WTC11 (cell line): ENCODE measurements at regions not wholly inside any gene's neighbourhood (a gene's known extent, or its start where the extent isn't known, plus 50 kb on each side); places are given as distances from the start of the nearest gene placed in this dataset.

Experiments used
- ATAC-seq: fragments of 200-7000 bp; cut with Tn5 transposase; 2 replicates; pipeline ENCODE4 v1.10.0; 2021; ENCODE audit warnings: mild to moderate bottlenecking, moderate library complexity
- CTCF ChIA-PET: fragments of 300-600 bp; sonication (Branson Sonifier 250); formaldehyde crosslinking; loops from one replicate; lab custom pipeline; 2021; ENCODE audit warnings: antibody characterized with exemption; lab: Charles Lee
- POLR2A ChIA-PET: fragments of 350-600 bp; sonication (Branson Sonifier 250); formaldehyde crosslinking; loops from one replicate; lab custom pipeline; 2021; ENCODE audit warnings: antibody characterized with exemption; lab: Charles Lee
- DNase-seq: peaks from one replicate; pipeline ENCODE4 v3.0.0; 2021; ENCODE audit warnings: low spot score
- H3K27ac Mint-ChIP-seq: 2 replicates; pipeline ENCODE4 v1.8.0; 2021; ENCODE audit warnings: mixed read lengths
- H3K27me3 Mint-ChIP-seq: 2 replicates; pipeline ENCODE4 v1.8.0; 2021; ENCODE audit warnings: low read depth, mild to moderate bottlenecking, moderate library complexity, mixed read lengths
- H3K36me3 Mint-ChIP-seq: 2 replicates; pipeline ENCODE4 v1.8.0; 2021; ENCODE audit warnings: mixed read lengths
- H3K4me1 Mint-ChIP-seq: 2 replicates; pipeline ENCODE4 v1.8.0; 2022; ENCODE audit warnings: mixed read lengths
- H3K4me3 Mint-ChIP-seq: 2 replicates; pipeline ENCODE4 v1.8.0; 2021; ENCODE audit warnings: mild to moderate bottlenecking, moderate library complexity, mixed read lengths
- H3K9me3 Mint-ChIP-seq: 2 replicates; pipeline ENCODE4 v1.8.0; 2021; ENCODE audit warnings: mixed read lengths
- MYBL2 ChIP-seq: sonication (generic); formaldehyde crosslinking; IDR thresholded peaks from 2 replicates; pipeline ENCODE4 v1.8.1; 2023; ENCODE audit warnings: mild to moderate bottlenecking, moderate library complexity, missing genetic modification reagents
- NR3C1 ChIP-seq: sonication (generic); formaldehyde crosslinking; conservative IDR thresholded peaks from 2 replicates; pipeline ENCODE4 v1.8.1; 2023; ENCODE audit warnings: low read depth, mild to moderate bottlenecking, missing genetic modification reagents
- RELA ChIP-seq: sonication (generic); formaldehyde crosslinking; IDR thresholded peaks from 2 replicates; pipeline ENCODE4 v1.8.1; 2022; ENCODE audit warnings: missing genetic modification reagents, mild to moderate bottlenecking, borderline replicate concordance
- SMAD3 ChIP-seq: sonication (generic); formaldehyde crosslinking; IDR thresholded peaks from 2 replicates; pipeline ENCODE4 v1.8.0; 2022; ENCODE audit warnings: missing genetic modification reagents, mild to moderate bottlenecking, borderline replicate concordance
- ZNF317 ChIP-seq: sonication (generic); formaldehyde crosslinking; IDR thresholded peaks from 2 replicates; pipeline ENCODE4 v1.8.1; 2023; ENCODE audit warnings: low read depth, mild to moderate bottlenecking, moderate library complexity, missing genetic modification reagents, borderline replicate concordance
- ZNF416 ChIP-seq: fragments of 250-450 bp; sonication (Bioruptor Pico); IDR thresholded peaks from 2 replicates; pipeline ENCODE4 v1.9.0; 2021; ENCODE audit warnings: mild to moderate bottlenecking, inconsistent platforms
- TF ChIP-seq, protein P1 (sequence below): sonication (generic); formaldehyde crosslinking; IDR thresholded peaks from 2 replicates; pipeline ENCODE4 v1.8.1; 2022; ENCODE audit warnings: mild to moderate bottlenecking, moderate library complexity, missing genetic modification reagents
- TF ChIP-seq, protein P2 (sequence below): sonication (generic); formaldehyde crosslinking; IDR thresholded peaks from 2 replicates; pipeline ENCODE4 v1.8.1; 2023; ENCODE audit warnings: mild to moderate bottlenecking, missing genetic modification reagents, moderate library complexity
- TF ChIP-seq, protein P3 (sequence below): fragments of 250-450 bp; sonication (Bioruptor Pico); IDR thresholded peaks from 2 replicates; pipeline ENCODE4 v2.1.2; 2022; ENCODE audit warnings: mild to moderate bottlenecking, moderate library complexity
- TF ChIP-seq, protein P4 (sequence below): sonication (generic); formaldehyde crosslinking; IDR thresholded peaks from 2 replicates; pipeline ENCODE4 v1.8.1; 2023; ENCODE audit warnings: mild to moderate bottlenecking, missing genetic modification reagents
- TF ChIP-seq, protein P5 (sequence below): sonication (generic); formaldehyde crosslinking; IDR thresholded peaks from 2 replicates; pipeline ENCODE4 v1.8.1; 2022; ENCODE audit warnings: missing genetic modification reagents, borderline replicate concordance
- TF ChIP-seq, protein P6 (sequence below): sonication (generic); formaldehyde crosslinking; IDR thresholded peaks from 2 replicates; pipeline ENCODE4 v1.8.1; 2022; ENCODE audit warnings: low read depth, mild to moderate bottlenecking, moderate library complexity, missing genetic modification reagents, borderline replicate concordance
- TF ChIP-seq, protein P7 (sequence below): sonication (generic); formaldehyde crosslinking; IDR thresholded peaks from 2 replicates; pipeline ENCODE4 v1.8.1; 2022; ENCODE audit warnings: mild to moderate bottlenecking, missing genetic modification reagents, moderate library complexity, borderline replicate concordance

DNA sequence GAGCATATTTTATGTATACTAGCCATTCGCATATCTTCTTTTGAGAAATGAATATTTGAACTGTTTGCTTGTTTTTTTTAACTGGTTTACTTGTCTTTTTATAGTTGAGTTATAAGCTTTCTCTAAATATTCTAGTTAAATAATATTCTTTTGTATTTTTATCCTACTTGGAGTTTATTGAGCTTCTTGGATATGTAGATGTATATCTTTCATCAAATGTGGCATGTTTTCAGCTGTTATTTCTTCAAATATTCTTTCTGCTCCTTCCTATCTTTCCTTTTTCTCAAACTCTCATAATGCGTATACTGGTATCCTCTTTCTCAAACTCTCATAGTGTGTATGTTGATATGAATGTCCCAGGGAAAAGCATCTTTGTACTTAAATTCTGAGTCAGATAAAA, 100.3 kb upstream of the NCKAP5 start (continued):
- no peak for TF ChIP-seq MYBL2 (CRISPR knock-in tag)
- TF ChIP-seq, protein P1, sequence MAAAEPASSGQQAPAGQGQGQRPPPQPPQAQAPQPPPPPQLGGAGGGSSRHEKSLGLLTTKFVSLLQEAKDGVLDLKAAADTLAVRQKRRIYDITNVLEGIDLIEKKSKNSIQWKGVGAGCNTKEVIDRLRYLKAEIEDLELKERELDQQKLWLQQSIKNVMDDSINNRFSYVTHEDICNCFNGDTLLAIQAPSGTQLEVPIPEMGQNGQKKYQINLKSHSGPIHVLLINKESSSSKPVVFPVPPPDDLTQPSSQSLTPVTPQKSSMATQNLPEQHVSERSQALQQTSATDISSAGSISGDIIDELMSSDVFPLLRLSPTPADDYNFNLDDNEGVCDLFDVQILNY (CRISPR knock-in tag), result no peak
- TF ChIP-seq ZNF317 (CRISPR knock-in tag), result no peak
- no peak for TF ChIP-seq RELA (CRISPR knock-in tag)
- no peak for TF ChIP-seq ZNF416 (CRISPR knock-in tag)
- TF ChIP-seq, protein P2, sequence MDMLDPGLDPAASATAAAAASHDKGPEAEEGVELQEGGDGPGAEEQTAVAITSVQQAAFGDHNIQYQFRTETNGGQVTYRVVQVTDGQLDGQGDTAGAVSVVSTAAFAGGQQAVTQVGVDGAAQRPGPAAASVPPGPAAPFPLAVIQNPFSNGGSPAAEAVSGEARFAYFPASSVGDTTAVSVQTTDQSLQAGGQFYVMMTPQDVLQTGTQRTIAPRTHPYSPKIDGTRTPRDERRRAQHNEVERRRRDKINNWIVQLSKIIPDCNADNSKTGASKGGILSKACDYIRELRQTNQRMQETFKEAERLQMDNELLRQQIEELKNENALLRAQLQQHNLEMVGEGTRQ (CRISPR knock-in tag), result no peak
- TF ChIP-seq SMAD3 (CRISPR knock-in tag), result no peak

DNA sequence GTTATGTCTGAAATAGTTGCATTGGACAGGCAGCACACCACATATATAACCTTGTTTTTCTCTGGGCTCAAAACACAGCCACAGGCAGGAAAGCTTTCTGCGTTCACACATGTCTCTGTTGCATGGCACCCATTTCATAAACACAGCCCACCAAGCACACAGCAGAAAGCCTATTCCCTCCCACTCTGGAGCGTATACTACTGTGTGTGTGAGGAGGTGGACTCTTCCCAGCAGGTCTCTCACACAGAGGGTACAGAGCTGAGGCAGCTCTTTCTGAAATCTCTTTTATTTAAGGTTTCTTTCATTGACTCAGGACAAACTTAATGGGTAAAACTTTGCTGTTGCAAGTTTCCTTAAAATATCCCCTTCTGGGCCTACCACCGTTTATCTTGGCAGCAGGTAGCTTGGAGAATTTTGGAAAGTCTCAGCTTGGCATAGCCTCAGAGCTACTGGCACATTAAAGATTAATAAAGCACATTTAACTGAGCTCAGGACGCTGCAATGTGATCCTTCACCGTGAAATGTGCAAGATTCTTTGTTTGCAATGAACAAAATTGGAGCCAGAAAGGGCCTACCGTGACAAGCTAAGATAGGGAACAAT, 105.1 kb upstream of the NCKAP5 start:
- POLR2A ChIA-PET, result no interaction called here

More for the DNA sequence above, 105.1 kb upstream of the NCKAP5 start:
- Mint-ChIP-seq H3K9me3 (peaks cover 3% of the 10 kb centered on the region; the same call in 1 of the 2 replicates), H3K36me3 (no peaks in the 10 kb centered on the region), H3K27me3 (no peaks in the 10 kb centered on the region), H3K4me1 (peaks cover 23% of the 10 kb centered on the region), H3K4me3 (no peak overlapping the region), H3K27ac (no peak overlapping the region)
- DNase-seq (no peak), ATAC-seq (no peak)
- CTCF ChIA-PET, result no interaction called here
- TF ChIP-seq, protein P3, sequence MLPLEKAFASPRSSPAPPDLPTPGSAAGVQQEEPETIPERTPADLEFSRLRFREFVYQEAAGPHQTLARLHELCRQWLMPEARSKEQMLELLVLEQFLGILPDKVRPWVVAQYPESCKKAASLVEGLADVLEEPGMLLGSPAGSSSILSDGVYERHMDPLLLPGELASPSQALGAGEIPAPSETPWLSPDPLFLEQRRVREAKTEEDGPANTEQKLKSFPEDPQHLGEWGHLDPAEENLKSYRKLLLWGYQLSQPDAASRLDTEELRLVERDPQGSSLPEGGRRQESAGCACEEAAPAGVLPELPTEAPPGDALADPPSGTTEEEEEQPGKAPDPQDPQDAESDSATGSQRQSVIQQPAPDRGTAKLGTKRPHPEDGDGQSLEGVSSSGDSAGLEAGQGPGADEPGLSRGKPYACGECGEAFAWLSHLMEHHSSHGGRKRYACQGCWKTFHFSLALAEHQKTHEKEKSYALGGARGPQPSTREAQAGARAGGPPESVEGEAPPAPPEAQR (CRISPR knock-in tag), result no peak
- TF ChIP-seq, protein P4, sequence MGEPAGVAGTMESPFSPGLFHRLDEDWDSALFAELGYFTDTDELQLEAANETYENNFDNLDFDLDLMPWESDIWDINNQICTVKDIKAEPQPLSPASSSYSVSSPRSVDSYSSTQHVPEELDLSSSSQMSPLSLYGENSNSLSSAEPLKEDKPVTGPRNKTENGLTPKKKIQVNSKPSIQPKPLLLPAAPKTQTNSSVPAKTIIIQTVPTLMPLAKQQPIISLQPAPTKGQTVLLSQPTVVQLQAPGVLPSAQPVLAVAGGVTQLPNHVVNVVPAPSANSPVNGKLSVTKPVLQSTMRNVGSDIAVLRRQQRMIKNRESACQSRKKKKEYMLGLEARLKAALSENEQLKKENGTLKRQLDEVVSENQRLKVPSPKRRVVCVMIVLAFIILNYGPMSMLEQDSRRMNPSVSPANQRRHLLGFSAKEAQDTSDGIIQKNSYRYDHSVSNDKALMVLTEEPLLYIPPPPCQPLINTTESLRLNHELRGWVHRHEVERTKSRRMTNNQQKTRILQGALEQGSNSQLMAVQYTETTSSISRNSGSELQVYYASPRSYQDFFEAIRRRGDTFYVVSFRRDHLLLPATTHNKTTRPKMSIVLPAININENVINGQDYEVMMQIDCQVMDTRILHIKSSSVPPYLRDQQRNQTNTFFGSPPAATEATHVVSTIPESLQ, result no peak
- TF ChIP-seq, protein P5, sequence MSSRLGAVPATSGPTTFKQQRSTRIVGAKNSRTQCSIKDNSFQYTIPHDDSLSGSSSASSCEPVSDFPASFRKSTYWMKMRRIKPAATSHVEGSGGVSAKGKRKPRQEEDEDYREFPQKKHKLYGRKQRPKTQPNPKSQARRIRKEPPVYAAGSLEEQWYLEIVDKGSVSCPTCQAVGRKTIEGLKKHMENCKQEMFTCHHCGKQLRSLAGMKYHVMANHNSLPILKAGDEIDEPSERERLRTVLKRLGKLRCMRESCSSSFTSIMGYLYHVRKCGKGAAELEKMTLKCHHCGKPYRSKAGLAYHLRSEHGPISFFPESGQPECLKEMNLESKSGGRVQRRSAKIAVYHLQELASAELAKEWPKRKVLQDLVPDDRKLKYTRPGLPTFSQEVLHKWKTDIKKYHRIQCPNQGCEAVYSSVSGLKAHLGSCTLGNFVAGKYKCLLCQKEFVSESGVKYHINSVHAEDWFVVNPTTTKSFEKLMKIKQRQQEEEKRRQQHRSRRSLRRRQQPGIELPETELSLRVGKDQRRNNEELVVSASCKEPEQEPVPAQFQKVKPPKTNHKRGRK (CRISPR knock-in tag), result no peak
- TF ChIP-seq, protein P6, sequence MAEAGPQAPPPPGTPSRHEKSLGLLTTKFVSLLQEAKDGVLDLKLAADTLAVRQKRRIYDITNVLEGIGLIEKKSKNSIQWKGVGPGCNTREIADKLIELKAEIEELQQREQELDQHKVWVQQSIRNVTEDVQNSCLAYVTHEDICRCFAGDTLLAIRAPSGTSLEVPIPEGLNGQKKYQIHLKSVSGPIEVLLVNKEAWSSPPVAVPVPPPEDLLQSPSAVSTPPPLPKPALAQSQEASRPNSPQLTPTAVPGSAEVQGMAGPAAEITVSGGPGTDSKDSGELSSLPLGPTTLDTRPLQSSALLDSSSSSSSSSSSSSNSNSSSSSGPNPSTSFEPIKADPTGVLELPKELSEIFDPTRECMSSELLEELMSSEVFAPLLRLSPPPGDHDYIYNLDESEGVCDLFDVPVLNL (CRISPR knock-in tag), result no peak
- TF ChIP-seq ZNF416 (CRISPR knock-in tag) (no peak), NR3C1 (CRISPR knock-in tag) (no peak)
- TF ChIP-seq, protein P7, sequence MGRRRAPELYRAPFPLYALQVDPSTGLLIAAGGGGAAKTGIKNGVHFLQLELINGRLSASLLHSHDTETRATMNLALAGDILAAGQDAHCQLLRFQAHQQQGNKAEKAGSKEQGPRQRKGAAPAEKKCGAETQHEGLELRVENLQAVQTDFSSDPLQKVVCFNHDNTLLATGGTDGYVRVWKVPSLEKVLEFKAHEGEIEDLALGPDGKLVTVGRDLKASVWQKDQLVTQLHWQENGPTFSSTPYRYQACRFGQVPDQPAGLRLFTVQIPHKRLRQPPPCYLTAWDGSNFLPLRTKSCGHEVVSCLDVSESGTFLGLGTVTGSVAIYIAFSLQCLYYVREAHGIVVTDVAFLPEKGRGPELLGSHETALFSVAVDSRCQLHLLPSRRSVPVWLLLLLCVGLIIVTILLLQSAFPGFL (CRISPR knock-in tag), result no peak
